Mucosa of rectum (tissue), 2 donors: ENCODE measurements at regions not wholly inside any gene's neighbourhood (a gene's known extent, or its start where the extent isn't known, plus 50 kb on each side); places are given as distances from the start of the nearest gene placed in this dataset.
"Not testable (repeated sequence)": the region's sequence is repeated elsewhere in the genome, so short reads cannot be mapped to it uniquely, and the experiment has no call there.

Experiments
- H3K27ac ChIP-seq, 2 donors: one replicate each; pipeline ENCODE4 v1.7.0; 2013; ENCODE audit warnings: inconsistent platforms in 2 of 2, low read depth in 2 of 2, low read length in 2 of 2
- H3K27me3 ChIP-seq, 2 donors: one replicate each; pipeline ENCODE4 v1.7.0; 2013; ENCODE audit warnings: low read length in 2 of 2; ENCODE audit not compliant: control insufficient read depth in 2 of 2, insufficient read depth in 2 of 2
- H3K36me3 ChIP-seq, 2 donors: one replicate each; pipeline ENCODE4 v1.7.0; 2013; ENCODE audit warnings: low read length in 2 of 2; ENCODE audit not compliant: control insufficient read depth in 2 of 2, insufficient read depth in 2 of 2
- H3K4me1 ChIP-seq, 2 donors: one replicate each; pipeline ENCODE4 v1.7.0; 2013; ENCODE audit warnings: low read length in 2 of 2, mild to moderate bottlenecking in 1 of 2; ENCODE audit not compliant: control insufficient read depth in 2 of 2, insufficient read depth in 2 of 2
- H3K4me3 ChIP-seq, 2 donors: one replicate each; pipeline ENCODE4 v1.7.0; 2013; ENCODE audit warnings: low read length in 2 of 2
- H3K9ac ChIP-seq, 2 donors: one replicate each; pipeline ENCODE4 v1.7.0; 2013; ENCODE audit warnings: low read length in 2 of 2, low read depth in 1 of 2, mild to moderate bottlenecking in 1 of 2
- H3K9me3 ChIP-seq, 2 donors: one replicate each; pipeline ENCODE4 v1.7.0; 2013; ENCODE audit warnings: low read length in 2 of 2; ENCODE audit not compliant: control insufficient read depth in 2 of 2
- donor health status: healthy.
- donor health status: Normal muscosa, but diverticular disease.

- not testable (repeated sequence) for H3K36me3 ChIP-seq, H3K4me3 ChIP-seq, H3K9me3 ChIP-seq, H3K27ac ChIP-seq, H3K9ac ChIP-seq, H3K4me1 ChIP-seq, H3K27me3 ChIP-seq
Observed at GRCh38 chr16:88248761-88249160, 134.0 kb upstream of the ZNF469 start.

- H3K9ac ChIP-seq, H3K9me3 ChIP-seq, H3K4me1 ChIP-seq, H3K36me3 ChIP-seq, H3K4me3 ChIP-seq, H3K27me3 ChIP-seq, H3K27ac ChIP-seq: not testable (repeated sequence)
Observed at GRCh38 chr16:88250381-88250780, 132.4 kb upstream of the ZNF469 start.

GRCh38 chr16:88252057-88252794, 130.5 kb upstream of the ZNF469 start:
- H3K9me3 ChIP-seq, H3K9ac ChIP-seq, H3K4me3 ChIP-seq, H3K4me1 ChIP-seq, H3K36me3 ChIP-seq, H3K27ac ChIP-seq, H3K27me3 ChIP-seq: not testable (repeated sequence)

- not testable (repeated sequence) for H3K27me3 ChIP-seq, H3K4me3 ChIP-seq, H3K9me3 ChIP-seq, H3K27ac ChIP-seq, H3K4me1 ChIP-seq, H3K9ac ChIP-seq, H3K36me3 ChIP-seq
Observed at GRCh38 chr16:88258141-88258540, 124.6 kb upstream of the ZNF469 start.

- H3K9me3 ChIP-seq, H3K27ac ChIP-seq, H3K36me3 ChIP-seq, H3K4me1 ChIP-seq, H3K9ac ChIP-seq, H3K4me3 ChIP-seq, H3K27me3 ChIP-seq: not testable (repeated sequence)
Observed at GRCh38 chr16:88258764-88259525, 123.8 kb upstream of the ZNF469 start.

GRCh38 chr16:88259538-88259937, 123.2 kb upstream of the ZNF469 start:
- H3K9ac ChIP-seq, H3K36me3 ChIP-seq, H3K4me3 ChIP-seq, H3K27me3 ChIP-seq, H3K4me1 ChIP-seq, H3K27ac ChIP-seq, H3K9me3 ChIP-seq: not testable (repeated sequence)

- not testable (repeated sequence) for H3K9ac ChIP-seq, H3K9me3 ChIP-seq, H3K27ac ChIP-seq, H3K36me3 ChIP-seq, H3K4me1 ChIP-seq, H3K27me3 ChIP-seq, H3K4me3 ChIP-seq
Observed at GRCh38 chr16:88260146-88260545, 122.6 kb upstream of the ZNF469 start.

GRCh38 chr16:88260881-88261665, 121.7 kb upstream of the ZNF469 start:
- not testable (repeated sequence) for H3K9ac ChIP-seq, H3K9me3 ChIP-seq, H3K36me3 ChIP-seq, H3K4me3 ChIP-seq, H3K4me1 ChIP-seq, H3K27ac ChIP-seq, H3K27me3 ChIP-seq

- not testable (repeated sequence) for H3K9me3 ChIP-seq, H3K36me3 ChIP-seq, H3K4me3 ChIP-seq, H3K9ac ChIP-seq, H3K4me1 ChIP-seq, H3K27me3 ChIP-seq
- H3K27ac ChIP-seq = peak overlapping the region in 1 of 2 donors; percentile 23
Observed at GRCh38 chr16:88261814-88262605, 120.7 kb upstream of the ZNF469 start.
